K562 (cell line): ENCODE measurements at regions not wholly inside any gene's neighbourhood (a gene's known extent, or its start where the extent isn't known, plus 50 kb on each side); places are given as distances from the start of the nearest gene placed in this dataset.

Experiments used
- ATAC-seq: fragments of 200-7000 bp; cut with Tn5 transposase; 3 replicates; pipeline ENCODE4 v1.9.1; 2020; ENCODE audit warnings: moderate library complexity
- BruUV-seq: library from RNA; stranded (reverse); fragments of 400-500 nt; replicated peaks from 2 replicates; lab custom pipeline; 2021; lab: Mats Ljungman, UMichigan
- CTCF ChIA-PET: fragments of 300-600 bp; formaldehyde crosslinking; extraction: SDS; loops from one replicate; lab custom pipeline; 2021; ENCODE audit warnings: low intra/inter-chr PET ratio; lab: Yijun Ruan, JAX
- POLR2A ChIA-PET: fragments of 300-600, 350-650 bp; sonication (Branson Sonifier 250); formaldehyde crosslinking; extraction: SDS; loops from one replicate; lab custom pipeline; 2021; ENCODE audit warnings: antibody characterized with exemption, inconsistent platforms; lab: Yijun Ruan, JAX
- DNase-seq, 4 experiments: peaks; one replicate each; pipeline versions ENCODE4 v3.0.0 to v3.0.0-alpha.2; 2011 to 2018; ENCODE audit warnings: low spot score in 3 of 4, mixed read lengths in 3 of 4; ENCODE audit errors: extremely low read depth in 1 of 4
- FAIRE-seq: peaks from 2 replicates; lab custom pipeline; 2011; peaks lifted over from hg19 to GRCh38; lab: Jason Lieb, UNC
- H2AFZ ChIP-seq: 2 replicates; pipeline ENCODE4 v1.6.0; 2011; ENCODE audit warnings: low read depth, low read length, control low read depth, inconsistent platforms
- H3K27ac ChIP-seq: fragments of 200-600 bp; 3 replicates; pipeline ENCODE4 v1.8.0; 2011; ENCODE audit warnings: low read depth, mild to moderate bottlenecking, control low read depth, inconsistent platforms, low read length, moderate library complexity, mixed read lengths; ENCODE audit errors: extremely low read depth
- H3K27me3 ChIP-seq, 2 experiments: fragments of 300-600 bp in 1 of 2; 2 replicates in 1 of 2; 3 replicates in 1 of 2; pipeline versions ENCODE4 v1.6.0 to v1.8.0; 2011; ENCODE audit warnings: inconsistent platforms in 2 of 2, low read length in 2 of 2, mild to moderate bottlenecking in 1 of 2, mixed read lengths in 1 of 2, moderate library complexity in 1 of 2; ENCODE audit not compliant: control insufficient read depth in 2 of 2, insufficient read depth in 2 of 2
- H3K36me3 ChIP-seq: fragments of 300-600 bp; 3 replicates; pipeline ENCODE4 v1.8.0; 2011; ENCODE audit warnings: mild to moderate bottlenecking, low read length, inconsistent platforms; ENCODE audit not compliant: control insufficient read depth, insufficient read depth
- H3K4me1 ChIP-seq, 2 experiments: fragments of 200-600 bp in 1 of 2; replicated peaks in 1 of 2; 2 replicates in 1 of 2; 3 replicates in 1 of 2; pipeline versions ENCODE4 v1.5.1 to v1.8.0; 2011; ENCODE audit warnings: inconsistent platforms in 2 of 2, low read length in 2 of 2, mild to moderate bottlenecking in 1 of 2, mixed read lengths in 1 of 2, moderate library complexity in 1 of 2; ENCODE audit not compliant: control insufficient read depth in 2 of 2, insufficient read depth in 2 of 2
- H3K4me2 ChIP-seq: 2 replicates; pipeline ENCODE4 v1.6.1; 2011; ENCODE audit warnings: low read length, control low read depth, inconsistent platforms, mixed read lengths; ENCODE audit not compliant: insufficient read depth
- H3K4me3 ChIP-seq: fragments of 200-600 bp; sonication (generic), shearing (Covaris generic); 2 replicates; pipeline ENCODE4 v1.5.1; 2016; ENCODE audit warnings: control low read depth, inconsistent platforms
- H3K79me2 ChIP-seq: fragments of 200-600 bp; 3 replicates; pipeline ENCODE4 v1.8.0; 2011; ENCODE audit warnings: low read length, inconsistent platforms; ENCODE audit not compliant: control insufficient read depth, insufficient read depth
- H3K9ac ChIP-seq, 2 experiments: 2 replicates each; pipeline versions ENCODE4 v1.6.0 to v1.6.1; 2011; ENCODE audit warnings: low read depth in 2 of 2, low read length in 2 of 2, control low read depth in 1 of 2, inconsistent platforms in 1 of 2, mild to moderate bottlenecking in 1 of 2, mixed read lengths in 1 of 2; ENCODE audit not compliant: insufficient read depth in 1 of 2
- H3K9me1 ChIP-seq: one replicate; pipeline ENCODE4 v1.6.0; 2011; ENCODE audit warnings: inconsistent platforms, mild to moderate bottlenecking, low read length, moderate library complexity; ENCODE audit not compliant: control insufficient read depth, insufficient read depth
- H3K9me3 ChIP-seq: replicated peaks from 2 replicates; pipeline ENCODE4 v1.5.1; 2011; ENCODE audit warnings: low read depth, low read length, inconsistent platforms; ENCODE audit not compliant: control insufficient read depth, insufficient read depth
- H4K20me1 ChIP-seq: replicated peaks from 2 replicates; pipeline ENCODE4 v1.6.1; 2011; ENCODE audit warnings: low read length, inconsistent platforms, mixed read lengths; ENCODE audit not compliant: control insufficient read depth, insufficient read depth
- ADNP ChIP-seq: fragments of 200-800 bp; sonication (Bioruptor generic); IDR thresholded peaks from 2 replicates; pipeline ENCODE4 v1.6.1; 2016; ENCODE audit warnings: missing genetic modification characterization, missing compliant biosample characterization
- BACH1 ChIP-seq: fragments of 200-800 bp; sonication (Bioruptor generic); IDR thresholded peaks from 2 replicates; pipeline ENCODE4 v1.6.1; 2016; ENCODE audit warnings: missing genetic modification characterization, missing compliant biosample characterization
- KLF10 ChIP-seq: fragments of 250-450 bp; sonication (Bioruptor Pico); IDR thresholded peaks from 2 replicates; pipeline ENCODE4 v1.6.1; 2021; ENCODE audit warnings: matching md5 sums
- RCOR1 ChIP-seq, 2 experiments: IDR thresholded peaks; 2 replicates each; pipeline ENCODE4 v1.6.1; 2012; ENCODE audit warnings: low read depth in 2 of 2, low read length in 2 of 2, borderline replicate concordance in 1 of 2, improper control_type of control experiment in 1 of 2
- SMAD2 ChIP-seq: fragments of 150-350 bp; IDR thresholded peaks from 2 replicates; pipeline ENCODE4 v1.6.1; 2014; ENCODE audit warnings: low read depth, mild to moderate bottlenecking, low read length
- XRCC5 ChIP-seq: fragments of 200-400 bp; formaldehyde crosslinking; IDR thresholded peaks from 2 replicates; pipeline ENCODE4 v1.6.1; 2017; ENCODE audit warnings: low read depth, mild to moderate bottlenecking, low read length
- YY1 ChIP-seq, 3 experiments: IDR thresholded peaks; 2 replicates each; pipeline ENCODE4 v1.6.1; 2011; ENCODE audit warnings: low read length in 2 of 3, mild to moderate bottlenecking in 2 of 3, moderate library complexity in 2 of 3, borderline replicate concordance in 1 of 3, control low read depth in 1 of 3, low read depth in 1 of 3; ENCODE audit not compliant: insufficient read depth in 3 of 3, insufficient replicate concordance in 2 of 3, control insufficient read depth in 1 of 3, insufficient read length in 1 of 3; ENCODE audit errors: extremely low read depth in 1 of 3
- ZNF696 ChIP-seq: fragments of 250-450 bp; sonication (Bioruptor Pico); conservative IDR thresholded peaks from 2 replicates; pipeline ENCODE4 v1.4.0; 2020; ENCODE audit warnings: mild to moderate bottlenecking, moderate library complexity
- WGBS: fragments of 100-300 bp; shearing (Covaris generic); methylation state at CpG from one replicate; pipeline ENCODE4 v1.1.6; 2016; ENCODE audit warnings: low coverage, mixed read lengths; ENCODE audit not compliant: insufficient coverage; ENCODE audit errors: missing lambda C conversion rate; 5-methylcytosine and 5-hydroxymethylcytosine counted together
- in situ Hi-C: fragments of 300-500 bp; cut with MboI; formaldehyde crosslinking; loops from 4 replicates; pipeline ENCODE4 v1.15.0; 2018; ENCODE audit warnings: inconsistent platforms, mixed read lengths
- intact Hi-C: fragments of 100-400 bp; cut with micrococcal nuclease; formaldehyde crosslinking; loops from 2 replicates; pipeline ENCODE4 v1.14.2; 2022
- TF ChIP-seq, protein P1 (sequence below): fragments of 450-650 bp; IDR thresholded peaks from 2 replicates; pipeline ENCODE4 v1.6.1; 2016; ENCODE audit warnings: borderline replicate concordance

DNA sequence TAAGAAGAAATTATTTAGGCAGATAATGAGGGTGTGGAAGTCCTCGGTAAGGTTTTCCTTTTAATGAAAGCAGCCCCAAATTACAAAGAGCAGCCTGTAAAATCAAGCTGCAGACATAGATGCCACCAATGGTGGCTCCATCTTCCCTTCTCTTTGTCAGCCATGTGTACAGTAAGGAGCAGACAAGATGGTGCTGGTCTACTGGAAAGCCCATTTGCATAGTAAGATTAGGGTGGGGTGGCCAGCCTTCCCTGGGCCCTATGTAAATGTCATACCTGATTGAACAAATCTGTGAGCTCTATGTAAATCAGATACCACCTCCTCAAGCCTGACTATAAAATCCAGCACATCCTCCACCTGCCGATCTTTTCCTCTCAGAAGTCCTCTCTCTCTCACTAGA, 154.4 kb upstream of the SERTAD2 start:
- CTCF ChIA-PET, result no interaction called here
- H3K27me3 ChIP-seq, result no peaks in the 10 kb centered on the region
- TF ChIP-seq XRCC5, result no peak
- 0 out of 4 replicates have a peak, but pooled peaks of 1 of the 2 experiments have one; percentile 4 for TF ChIP-seq RCOR1 (IDR thresholded peaks at IDR 0.05; ENCODE audit: borderline replicate concordance in 1 of 2, low read depth in 2 of 2, low read length in 2 of 2)
- TF ChIP-seq YY1 (IDR thresholded peaks at IDR 0.05; ENCODE audit: borderline replicate concordance in 1 of 3, control insufficient read depth in 1 of 3, extremely low read depth in 1 of 3, insufficient read depth in 3 of 3, insufficient read length in 1 of 3, insufficient replicate concordance in 2 of 3, low read depth in 1 of 3, low read length in 2 of 3), result peak in 1 of 3 experiments; percentile 60
- TF ChIP-seq BACH1 (tag), result 0 out of 2 replicates have a peak, but pooled peaks have one; percentile 1
- TF ChIP-seq ADNP (tag), result no peak
- no peak for TF ChIP-seq SMAD2
- TF ChIP-seq ZNF696, result no peak
- TF ChIP-seq KLF10 (CRISPR knock-in tag), result no peak
- TF ChIP-seq, protein P1, sequence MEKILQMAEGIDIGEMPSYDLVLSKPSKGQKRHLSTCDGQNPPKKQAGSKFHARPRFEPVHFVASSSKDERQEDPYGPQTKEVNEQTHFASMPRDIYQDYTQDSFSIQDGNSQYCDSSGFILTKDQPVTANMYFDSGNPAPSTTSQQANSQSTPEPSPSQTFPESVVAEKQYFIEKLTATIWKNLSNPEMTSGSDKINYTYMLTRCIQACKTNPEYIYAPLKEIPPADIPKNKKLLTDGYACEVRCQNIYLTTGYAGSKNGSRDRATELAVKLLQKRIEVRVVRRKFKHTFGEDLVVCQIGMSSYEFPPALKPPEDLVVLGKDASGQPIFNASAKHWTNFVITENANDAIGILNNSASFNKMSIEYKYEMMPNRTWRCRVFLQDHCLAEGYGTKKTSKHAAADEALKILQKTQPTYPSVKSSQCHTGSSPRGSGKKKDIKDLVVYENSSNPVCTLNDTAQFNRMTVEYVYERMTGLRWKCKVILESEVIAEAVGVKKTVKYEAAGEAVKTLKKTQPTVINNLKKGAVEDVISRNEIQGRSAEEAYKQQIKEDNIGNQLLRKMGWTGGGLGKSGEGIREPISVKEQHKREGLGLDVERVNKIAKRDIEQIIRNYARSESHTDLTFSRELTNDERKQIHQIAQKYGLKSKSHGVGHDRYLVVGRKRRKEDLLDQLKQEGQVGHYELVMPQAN, result no peak

More for the DNA sequence above, 154.4 kb upstream of the SERTAD2 start:
- H3K4me2 ChIP-seq, result no peak overlapping the region
- ATAC-seq (peak; percentile 73), FAIRE-seq (peak; percentile 42), DNase-seq (peak in 1 of 4 experiments; percentile 43)
- no peaks in the 10 kb centered on the region for H4K20me1 ChIP-seq
- no peaks in the 10 kb centered on the region for H3K79me2 ChIP-seq
- peaks cover 0 to 5% of the 10 kb centered on the region in 2 experiments; a peak in 2 of 5 replicates for H3K4me1 ChIP-seq
- H3K9ac ChIP-seq, result no peak overlapping the region
- no peak overlapping the region for H3K27ac ChIP-seq
- H3K9me3 ChIP-seq, result no peaks in the 10 kb centered on the region
- H3K9me1 ChIP-seq, result no peaks in the 10 kb centered on the region
- peak overlapping the region; percentile 72 for H2AFZ ChIP-seq
- POLR2A ChIA-PET, result interaction anchor here (0.8 to 1.1 kb wide), 2 partner anchors 94 to 154 kb away, joined by 3 read pairs; no protein-coding TSS in a partner anchor
- intact Hi-C loops (no loop called here), in situ Hi-C loops (no loop called here)
- H3K36me3 ChIP-seq, result no peaks in the 10 kb centered on the region
- H3K4me3 ChIP-seq, result no peak overlapping the region
- 31% methylated on average over 2 of the region's 2 CpGs for WGBS
- no TSS peak for BruUV-seq
